ENCODE measurements at regions not wholly inside any gene's neighbourhood (a gene's known extent, or its start where the extent isn't known, plus 50 kb on each side); places are given as distances from the start of the nearest gene placed in this dataset.

GRCh38 chr11:79922641-79923040, 481.8 kb upstream of the TENM4 start:
- Histone ChIP-seq H3K4me3 (replicated peaks in 1 of 3; ENCODE audit: insufficient read depth in 1 of 3, low read depth in 1 of 3, low read length in 3 of 3) (no peak overlapping the region), H3K4me1 (ENCODE audit: control insufficient read depth, extremely low read depth, insufficient read depth, low read length) (no peaks in the 10 kb centered on the region), H3K9me3 (replicated peaks; ENCODE audit: control insufficient read depth, insufficient read depth, low read length) (no peaks in the 10 kb centered on the region), H3K9me1 (replicated peaks; ENCODE audit: control insufficient read depth, extremely low read depth, insufficient read depth, low read length) (no peaks in the 10 kb centered on the region), H3K27ac (ENCODE audit: insufficient read depth, low read depth, low read length) (no peak overlapping the region), H3K36me3 (ENCODE audit: control insufficient read depth in 2 of 2, extremely low read depth in 1 of 2, insufficient read depth in 2 of 2, low read length in 2 of 2) (no peaks in the 10 kb centered on the region), H4K20me1 (replicated peaks; ENCODE audit: control insufficient read depth, extremely low read depth, insufficient read depth, low read length) (no peaks in the 10 kb centered on the region), H2AFZ (ENCODE audit: low read depth, low read length) (no peak overlapping the region), H3K27me3 (ENCODE audit: control insufficient read depth in 2 of 2, insufficient read depth in 2 of 2, low read length in 2 of 2) (no peaks in the 10 kb centered on the region), H3K4me2 (ENCODE audit: insufficient read depth, low read length) (no peak overlapping the region), H3K79me2 (ENCODE audit: control insufficient read depth, insufficient read depth, low read length) (no peaks in the 10 kb centered on the region), H3K9ac (replicated peaks; ENCODE audit: extremely low read depth, insufficient read depth, low read length) (no peak overlapping the region)
- intact Hi-C loops (cut with micrococcal nuclease) (no loop called here), dilution Hi-C loops (cut with MboI; ENCODE audit: extremely low pct_ligation_motif_present, low sequenced_read_pairs) (no loop called here)
- TF ChIP-seq MYC (IDR thresholded peaks at IDR 0.05; ENCODE audit: low read depth, low read length) = no peak
- TF ChIP-seq FOS (IDR thresholded peaks at IDR 0.05; ENCODE audit: borderline replicate concordance, insufficient read depth, low read length) = no peak
- no peak for TF ChIP-seq CTCF (IDR thresholded peaks at IDR 0.05; ENCODE audit: extremely low read depth in 1 of 2, insufficient read depth in 1 of 2, low read depth in 1 of 2, low read length in 2 of 2)
- no peak for TF ChIP-seq POLR2A (IDR thresholded peaks at IDR 0.05; ENCODE audit: low read depth, low read length)
- no peak for TF ChIP-seq MAX (IDR thresholded peaks at IDR 0.05; ENCODE audit: insufficient read depth, insufficient read length)
- no peak for TF ChIP-seq GATA2 (IDR thresholded peaks at IDR 0.05; ENCODE audit: insufficient read depth, insufficient read length, low read depth, low read length)
- no peak for TF ChIP-seq POLR2AphosphoS5 (IDR thresholded peaks at IDR 0.05; ENCODE audit: insufficient read depth, low read depth, low read length)
- no peak for TF ChIP-seq JUN (IDR thresholded peaks at IDR 0.05; ENCODE audit: borderline replicate concordance, insufficient read depth, insufficient read length, low read depth)
- no peak for TF ChIP-seq EZH2 (IDR thresholded peaks at IDR 0.05; ENCODE audit: borderline replicate concordance, low read depth, low read length, severe bottlenecking)
- POLR2A ChIA-PET = no interaction called here
- no peak for DNase-seq (ENCODE audit: low read depth, low spot score)
- CTCF ChIA-PET = no interaction called here
- no peak for FAIRE-seq
- no TSS peak for BruUV-seq (replicated peaks)
